RPMI8226 (cell line): ENCODE measurements at regions not wholly inside any gene's neighbourhood (a gene's known extent, or its start where the extent isn't known, plus 50 kb on each side); places are given as distances from the start of the nearest gene placed in this dataset.
A peak's percentile ranks its signal among the peaks of the same experiment; 100 is the strongest.

Source experiments
- DNase-seq: peaks from one replicate; pipeline ENCODE4 v3.0.0-alpha.2; 2015

DNA sequence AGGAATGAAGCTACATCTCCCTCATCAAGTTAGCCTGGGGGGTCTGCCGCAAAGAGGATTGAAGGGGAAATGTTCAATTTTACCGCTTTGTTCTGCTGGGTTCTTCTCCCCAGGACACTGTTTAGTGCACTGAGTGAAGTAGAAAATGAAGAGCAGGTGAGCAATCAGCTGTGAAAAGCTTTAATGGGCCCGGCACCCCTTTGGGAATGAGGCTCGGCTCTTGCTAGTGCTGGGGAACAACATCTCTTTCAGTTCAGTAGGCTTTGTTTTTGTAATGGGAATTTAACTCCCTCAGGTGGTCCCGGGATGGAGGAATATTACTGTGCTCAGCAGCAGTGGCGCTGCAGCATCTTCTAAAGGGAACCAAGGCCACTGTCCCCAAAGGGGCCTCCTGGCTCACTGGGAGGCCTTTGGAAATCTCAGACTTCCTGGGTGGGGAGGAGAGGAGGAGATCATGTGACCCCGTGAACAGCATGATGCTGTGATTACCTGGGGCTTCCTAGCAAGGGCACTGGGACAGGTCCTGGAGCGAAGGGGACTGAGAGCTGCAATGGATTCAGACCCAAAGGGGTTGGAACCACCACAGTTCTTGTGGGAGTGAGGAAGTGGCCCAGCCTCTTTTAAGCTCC, 85.2 kb upstream of the MAX start:
- no peak for DNase-seq

DNA sequence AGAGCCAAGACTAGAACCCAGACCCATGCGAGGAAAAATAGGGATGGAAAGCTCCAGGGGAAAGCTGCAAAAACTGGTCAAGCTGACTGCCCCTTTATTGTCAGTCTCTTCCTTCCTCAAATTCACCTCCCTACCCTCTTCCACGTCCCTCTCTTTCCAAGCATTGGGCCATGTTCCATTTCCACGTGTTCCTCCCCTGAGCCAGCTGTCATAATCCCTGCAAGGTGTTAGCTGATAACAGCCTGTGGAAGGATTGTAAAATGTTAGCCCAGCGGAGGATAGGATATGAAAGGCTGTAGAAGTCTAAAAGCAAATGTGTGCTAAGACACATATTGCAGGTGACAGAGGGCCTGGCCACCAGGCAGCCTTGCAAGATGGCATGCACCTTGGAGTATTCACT, 88.0 kb upstream of the MAX start:
- DNase-seq: no peak

DNA sequence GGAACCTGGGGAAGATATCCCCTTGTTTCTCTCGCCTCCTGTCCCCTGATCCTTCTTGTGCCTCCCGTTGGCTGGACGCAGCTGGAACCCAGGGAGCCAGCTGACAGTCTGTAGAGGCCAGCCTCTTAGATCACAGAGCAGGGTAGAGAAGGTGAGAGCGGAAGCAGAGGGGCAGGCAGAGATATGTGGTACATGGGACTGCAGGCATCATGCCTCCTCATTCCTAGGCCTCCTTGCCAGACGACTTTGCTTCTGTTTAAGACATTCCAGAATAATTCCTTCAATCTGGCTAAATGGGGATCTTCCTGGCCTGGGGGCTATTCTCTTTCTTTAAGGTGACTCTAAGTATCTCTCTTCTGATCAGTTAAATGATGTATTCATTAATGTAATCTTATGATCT, 89.4 kb upstream of the MAX start:
- DNase-seq: no peak

DNA sequence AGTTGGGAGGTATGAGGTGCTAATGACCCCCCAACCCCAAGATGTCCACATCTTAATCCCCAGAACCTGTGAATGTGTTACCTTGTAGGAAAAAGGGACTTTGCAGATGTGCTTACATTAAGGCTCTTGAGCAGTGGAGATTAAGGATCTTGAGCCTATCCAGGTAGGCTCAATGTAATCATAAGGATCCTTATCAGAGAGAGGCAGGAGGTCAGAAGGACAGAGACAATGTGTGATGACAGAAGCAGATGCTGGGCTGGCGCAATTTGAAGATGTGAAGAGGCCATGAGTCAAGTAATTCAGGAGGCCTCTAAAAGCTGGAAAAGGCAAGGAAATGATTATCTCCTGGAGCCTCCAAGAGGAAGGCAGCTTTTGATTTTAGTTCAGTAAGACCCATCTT, 90.4 kb upstream of the MAX start:
- DNase-seq: no peak

DNA sequence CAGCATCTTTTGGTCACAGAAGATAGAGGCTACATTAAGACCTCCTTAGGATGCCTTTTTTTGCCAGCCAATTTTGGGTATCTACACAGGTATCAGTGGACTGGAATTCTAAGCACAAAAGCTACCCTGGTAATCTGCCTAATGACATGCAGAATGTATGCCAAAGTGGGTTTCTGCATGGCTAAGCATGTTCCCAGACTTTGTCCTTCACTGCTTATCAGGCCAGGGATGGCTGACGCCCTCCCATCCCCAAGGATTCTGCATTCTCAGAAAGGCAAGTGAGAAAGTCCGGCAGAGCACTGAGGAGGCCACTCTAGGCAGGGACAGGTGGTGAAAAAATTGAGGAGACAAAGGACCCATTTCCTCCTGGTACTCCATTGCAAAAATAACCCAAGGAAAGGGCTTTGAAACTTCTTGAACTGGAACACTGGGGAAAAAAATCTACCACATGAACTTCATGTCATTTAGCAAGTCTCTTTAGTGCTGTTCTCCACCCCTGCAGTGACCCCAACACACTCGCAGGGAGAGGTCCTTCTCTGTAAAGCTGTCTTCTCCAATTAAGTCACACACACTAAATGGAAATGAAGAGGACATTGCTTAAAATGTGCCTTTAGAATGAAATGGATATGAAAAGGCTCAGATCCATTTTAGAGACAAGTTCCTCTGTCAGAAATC, 91.7 kb upstream of the MAX start:
- DNase-seq: no peak

DNA sequence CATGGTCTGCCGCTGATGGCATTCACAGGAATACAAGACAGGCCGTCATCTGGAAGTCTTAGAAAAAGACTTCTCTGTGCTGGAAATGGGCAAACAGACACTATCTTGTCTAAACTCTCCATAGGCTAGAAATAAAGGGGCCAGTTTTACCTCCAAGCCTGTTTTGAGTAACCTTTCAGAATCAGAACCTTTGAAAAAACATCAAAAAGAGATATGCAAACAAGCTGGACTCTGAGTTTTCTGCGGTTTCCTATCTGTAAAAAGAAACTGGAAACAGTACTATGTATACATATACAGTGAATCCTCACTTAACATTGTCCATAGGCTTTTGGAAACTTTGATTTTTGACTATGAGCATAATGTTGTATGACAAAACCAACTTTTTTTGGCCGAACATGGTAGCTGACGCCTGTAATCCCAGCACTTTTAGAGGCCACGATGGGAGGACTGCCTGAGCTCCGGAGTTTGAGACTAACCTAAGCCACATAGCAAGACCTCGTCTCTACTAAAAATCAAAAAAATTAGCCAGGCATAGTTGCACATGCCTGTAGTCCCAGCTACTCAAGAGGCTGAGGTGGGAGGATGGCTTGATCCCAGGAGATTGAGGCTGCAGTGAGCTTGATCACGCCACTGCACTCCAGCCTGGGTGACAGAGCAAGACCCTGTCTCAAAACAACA, 92.9 kb upstream of the MAX start:
- DNase-seq: no peak

DNA sequence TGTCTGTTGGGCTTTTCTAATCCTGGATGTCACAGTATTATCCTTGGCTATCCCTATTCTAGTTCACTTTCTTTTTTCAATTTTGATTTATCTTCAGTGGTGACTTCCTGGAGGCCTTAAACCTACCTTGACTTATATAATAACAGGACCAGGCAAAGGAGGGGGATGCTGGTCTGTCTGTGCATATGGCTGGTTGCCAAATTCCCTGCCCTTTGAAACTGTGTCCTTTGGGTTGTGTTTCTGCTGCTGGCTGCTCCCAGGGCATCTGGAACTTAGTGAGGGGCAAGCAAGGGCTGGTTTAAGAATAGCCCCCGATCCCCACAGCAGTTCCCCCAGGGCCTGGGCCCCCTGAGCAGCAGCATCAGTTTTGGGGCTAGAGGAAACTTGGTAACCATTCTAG, 96.0 kb upstream of the MAX start:
- DNase-seq: no peak

DNA sequence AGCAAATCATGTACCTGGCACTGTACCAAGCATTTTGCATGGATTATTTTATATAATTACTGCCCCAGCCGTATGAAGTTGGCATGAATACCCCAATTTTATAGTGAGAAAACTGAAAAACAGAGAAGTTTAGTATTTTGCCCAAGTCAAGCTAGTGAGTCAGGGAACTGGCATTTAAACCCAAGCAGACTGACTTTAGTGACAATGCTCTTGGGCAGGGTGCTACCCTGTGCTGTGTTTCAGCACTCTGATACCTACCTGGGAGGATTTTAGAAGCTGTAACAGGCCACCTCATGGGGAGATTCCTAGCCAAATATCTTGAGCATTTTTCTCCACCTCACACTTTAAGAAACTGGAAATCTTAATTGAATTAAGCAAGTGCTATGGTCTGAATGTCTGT, 98.1 kb upstream of the MAX start:
- no peak for DNase-seq

DNA sequence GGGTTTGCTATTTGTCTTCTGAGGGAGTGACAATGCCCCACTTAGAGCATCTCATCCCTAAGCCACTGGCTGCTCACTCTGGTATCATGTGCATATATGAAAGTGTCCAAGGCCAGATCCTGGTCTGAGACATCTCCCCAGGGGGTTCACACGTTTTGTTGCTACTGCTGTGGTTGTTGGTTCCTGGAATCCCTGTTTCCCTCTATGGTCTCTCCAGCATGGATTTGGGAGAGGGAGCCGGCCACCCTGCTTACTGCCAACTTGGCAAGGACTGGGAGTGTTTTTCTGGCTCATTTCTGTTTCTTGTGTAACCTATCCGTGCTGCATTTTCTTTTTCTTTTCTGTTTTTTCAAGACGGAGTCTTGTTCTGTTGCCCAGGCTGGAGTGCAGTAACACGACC, 101.3 kb upstream of the MAX start:
- DNase-seq: no peak

DNA sequence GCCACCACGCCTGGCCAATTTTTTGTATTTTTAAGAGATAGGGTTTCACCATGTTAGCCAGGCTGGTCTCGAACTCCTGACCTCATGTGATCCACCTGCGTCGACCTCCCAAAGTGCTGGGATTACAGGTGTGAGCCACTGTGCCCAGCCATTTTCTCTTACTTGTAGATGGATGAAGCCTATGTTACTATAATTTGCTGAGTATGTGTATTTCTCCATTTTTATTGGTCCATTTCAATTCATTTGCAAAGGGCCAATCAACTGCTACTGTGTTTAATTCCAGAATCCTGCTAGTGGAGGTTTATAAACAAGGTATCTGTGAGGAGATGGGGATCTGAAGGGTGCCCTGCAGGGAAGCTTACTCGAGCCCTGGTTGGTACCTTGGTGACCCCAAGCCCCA, 101.7 kb upstream of the MAX start:
- DNase-seq: no peak

DNA sequence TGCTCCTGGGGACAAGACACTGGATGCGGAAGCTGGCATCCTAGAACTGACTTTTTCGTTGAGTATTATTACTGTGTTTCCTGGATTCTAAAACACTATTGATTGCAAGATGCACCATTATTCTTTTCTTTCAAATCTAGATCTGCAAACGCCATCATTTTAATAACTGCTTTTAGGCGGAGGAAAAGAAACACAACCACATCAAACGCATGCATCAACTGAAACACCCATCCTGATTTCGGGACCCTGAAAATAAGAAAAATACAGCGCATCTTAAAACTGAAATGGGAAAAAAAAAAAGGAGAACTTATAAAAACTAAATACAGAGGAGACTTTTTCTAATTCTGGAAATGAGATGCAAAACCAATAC, 103.7 kb upstream of the MAX start:
- no peak for DNase-seq

DNA sequence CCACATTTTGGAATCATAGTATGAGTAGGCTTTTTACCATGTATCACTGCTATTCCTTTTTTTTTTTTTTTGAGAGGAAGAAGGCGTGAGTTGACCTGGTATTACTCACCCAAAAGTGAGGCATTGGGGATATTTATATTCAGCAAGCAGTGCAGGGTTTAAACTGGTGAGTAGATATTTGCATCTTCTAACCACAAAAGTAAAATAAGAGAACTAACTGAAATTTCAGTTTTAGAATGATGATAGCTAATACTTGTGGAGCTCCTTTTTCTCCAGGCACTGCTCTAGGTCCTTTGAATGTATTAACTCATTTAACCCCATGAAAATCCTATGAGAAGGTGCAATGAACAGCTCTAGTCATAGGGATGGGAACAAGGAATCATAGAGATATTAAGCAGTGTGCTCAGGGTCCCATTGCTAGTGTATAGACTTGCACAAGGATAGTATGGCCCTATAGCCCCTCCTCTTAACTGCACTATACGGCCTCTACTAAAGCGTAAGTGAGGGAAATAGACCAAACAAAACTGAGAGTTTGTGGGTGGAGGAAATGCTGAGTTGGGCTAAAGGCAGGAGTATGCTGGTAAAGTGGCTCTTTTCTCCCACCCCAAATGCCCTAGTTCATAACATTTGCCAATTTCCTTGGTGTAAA, 104.3 kb upstream of the MAX start:
- peak; percentile 59 for DNase-seq

DNA sequence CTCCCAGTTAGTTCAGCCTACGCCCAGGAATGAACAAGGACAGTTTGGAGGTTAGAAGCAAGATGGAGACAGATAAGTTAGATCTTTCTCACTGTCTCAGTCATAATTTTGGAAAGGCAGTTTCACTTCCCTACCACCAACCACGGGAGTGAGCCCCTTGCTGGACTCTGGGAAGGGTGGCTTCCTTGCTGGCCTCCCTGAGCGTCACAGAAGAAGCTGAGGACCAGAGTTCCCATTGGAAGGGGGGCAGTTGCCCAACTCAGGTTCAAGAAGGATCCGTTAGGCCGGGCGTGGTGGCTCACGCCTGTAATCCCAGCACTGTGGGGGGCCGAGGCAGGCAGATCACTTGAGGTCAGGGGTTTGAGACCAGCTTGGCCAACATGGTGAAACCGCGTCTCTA, 106.2 kb upstream of the MAX start:
- DNase-seq: no peak

DNA sequence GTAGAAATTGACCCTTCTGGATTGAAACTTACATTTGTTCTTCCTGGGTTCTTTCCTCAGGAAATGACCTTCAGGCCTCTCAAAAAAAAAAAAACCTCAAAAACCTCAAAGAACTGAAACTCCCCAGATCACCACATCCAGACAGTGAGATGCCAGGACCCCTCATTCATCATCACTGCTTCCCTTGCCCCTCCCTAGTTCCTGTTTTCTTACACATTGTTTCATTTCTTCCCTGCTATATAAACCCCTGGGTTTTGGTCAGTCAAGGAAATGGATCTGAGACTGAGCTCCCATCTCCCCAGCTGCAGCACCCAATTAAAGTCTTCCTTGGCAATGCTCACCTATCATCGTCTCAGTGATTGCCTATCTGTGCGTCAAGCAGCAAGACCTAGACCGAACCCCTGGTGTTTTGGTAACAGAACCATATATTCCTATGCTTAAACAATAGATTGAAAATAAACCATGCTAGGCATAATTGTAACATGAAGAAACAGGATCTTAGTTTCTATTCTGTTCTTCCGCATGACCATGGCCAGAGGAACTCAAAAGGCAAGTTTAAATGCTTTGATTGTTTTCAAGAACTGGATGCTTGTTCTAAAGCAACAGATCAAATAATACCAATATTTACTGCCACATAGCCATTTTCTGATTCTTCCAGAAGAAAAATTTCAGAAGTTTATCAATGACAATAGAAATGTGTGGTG, 108.0 kb upstream of the MAX start:
- DNase-seq: peak; percentile 65

DNA sequence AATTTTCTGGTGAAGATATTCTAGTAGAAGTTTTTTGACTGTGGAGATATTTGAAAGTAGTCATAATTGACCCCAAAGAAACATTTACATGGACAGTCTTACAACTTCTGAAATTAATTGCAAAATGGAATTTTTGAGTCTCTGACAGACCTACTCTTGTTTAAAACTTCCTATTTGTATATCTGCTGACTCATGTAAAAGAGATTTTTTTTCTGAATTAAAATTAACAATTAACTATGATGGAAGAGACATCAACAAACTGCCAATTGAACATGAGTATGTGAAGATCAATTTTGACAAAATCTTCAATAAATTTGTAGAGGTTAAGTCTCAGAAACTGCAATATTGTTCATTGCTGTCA, 108.5 kb upstream of the MAX start:
- no peak for DNase-seq

DNA sequence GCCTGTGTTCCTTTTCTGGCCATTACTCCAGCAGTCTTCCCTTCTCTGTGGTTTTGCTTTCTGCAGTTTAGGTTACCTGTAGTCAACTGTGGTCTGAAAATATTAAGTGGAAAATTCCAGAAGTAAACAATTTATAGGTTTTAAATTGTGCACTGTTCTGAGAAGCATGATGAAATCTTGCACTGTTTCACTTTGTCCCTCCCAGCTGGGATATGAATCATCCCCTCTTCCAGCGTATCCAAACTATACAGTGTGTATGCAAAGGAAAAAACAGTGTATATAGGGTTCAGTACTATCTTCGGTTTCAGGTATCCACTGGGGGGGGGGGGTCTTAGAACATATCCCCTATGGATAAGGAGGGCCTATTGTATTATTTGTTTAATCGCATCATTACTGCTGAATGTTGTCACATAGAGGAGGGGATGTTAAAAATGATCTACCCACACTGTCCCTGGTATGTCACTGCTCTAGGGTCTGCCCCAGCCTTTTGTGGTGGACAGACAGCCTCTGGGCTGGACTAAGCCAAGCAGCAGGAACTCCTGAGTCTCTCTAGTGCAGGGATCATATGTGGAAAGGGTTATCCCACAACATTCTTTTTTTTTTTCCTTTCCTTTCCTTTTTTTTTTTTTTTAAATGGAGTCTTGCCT, 109.1 kb upstream of the MAX start:
- no peak for DNase-seq

DNA sequence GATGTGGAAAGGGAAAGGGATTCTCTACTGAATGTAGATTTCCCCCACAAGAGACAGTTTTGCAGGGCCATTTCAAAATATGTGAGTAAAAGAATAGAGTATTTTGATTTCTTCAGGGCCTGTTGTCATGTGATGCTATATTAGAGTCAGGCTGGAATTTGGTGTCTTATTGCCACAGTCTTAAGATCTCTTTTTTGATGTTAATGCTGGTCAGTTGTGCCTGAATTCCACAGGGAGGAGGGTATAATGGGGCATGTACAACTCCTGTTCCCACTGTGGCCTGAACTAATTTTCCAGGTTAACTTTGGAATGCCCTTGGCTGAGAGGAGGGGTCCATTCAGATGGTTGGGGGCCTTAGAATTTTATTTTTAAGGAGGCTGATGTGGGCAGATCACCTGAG, 111.0 kb upstream of the MAX start:
- no peak for DNase-seq

DNA sequence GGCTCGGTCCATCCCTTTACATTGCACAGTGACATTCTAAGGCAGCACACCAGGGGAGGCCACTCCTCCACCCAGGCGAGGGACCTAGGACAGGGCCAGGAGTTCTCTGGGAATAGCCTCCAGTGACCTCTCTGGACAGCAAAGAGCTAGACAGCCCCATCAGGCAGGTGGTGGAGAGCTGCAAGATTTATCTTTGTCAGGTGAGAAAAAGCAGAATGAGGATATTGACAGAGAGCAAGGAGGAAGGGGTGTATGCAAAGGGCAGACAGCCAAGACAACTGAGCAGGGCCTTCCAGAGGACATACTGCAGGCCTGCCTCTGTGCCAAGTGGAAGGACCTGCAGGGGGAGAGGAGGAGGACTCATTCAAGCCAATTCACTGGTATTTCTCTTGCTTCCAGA, 112.4 kb upstream of the MAX start:
- peak; percentile 65 for DNase-seq

DNA sequence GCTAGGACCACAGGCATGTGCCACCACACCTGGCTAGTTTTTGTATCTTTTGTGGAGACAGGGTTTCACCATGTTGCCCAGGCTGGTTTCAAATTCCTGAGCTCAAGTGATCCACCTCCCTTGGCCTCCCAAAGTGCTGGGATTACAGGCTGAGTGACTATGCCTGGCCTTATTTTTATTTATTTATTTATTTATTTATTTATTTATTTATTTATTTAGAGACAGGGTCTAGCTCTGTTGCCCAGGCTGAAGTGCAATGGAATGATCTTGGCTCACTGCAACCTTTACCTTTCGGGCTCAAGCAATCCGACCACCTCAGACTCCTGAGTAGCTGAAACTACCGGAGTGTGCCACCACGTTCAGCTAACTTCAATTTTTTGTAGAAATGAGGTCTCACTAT, 117.0 kb upstream of the MAX start:
- DNase-seq: no peak

DNA sequence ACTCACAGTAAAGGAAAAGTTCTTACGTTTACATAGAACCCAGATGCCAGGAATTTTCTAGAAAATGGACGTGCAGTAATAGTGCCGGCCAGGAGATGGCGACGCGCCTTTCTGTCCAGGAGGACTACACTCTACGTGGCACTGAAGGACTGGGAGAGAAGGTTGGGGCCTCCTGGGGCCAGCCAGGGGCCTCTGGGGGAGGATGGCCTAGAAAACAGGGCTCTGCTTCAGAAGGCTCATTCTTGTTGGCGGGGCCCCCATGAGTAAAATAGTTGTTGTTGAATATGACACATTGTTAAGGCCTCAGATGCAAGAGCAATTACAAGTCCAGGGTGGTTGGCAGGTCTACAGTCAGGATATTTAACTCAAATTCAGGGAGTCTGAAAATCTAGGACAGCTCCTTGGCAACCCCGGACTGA, 120.1 kb upstream of the MAX start:
- peak; percentile 45 for DNase-seq

DNA sequence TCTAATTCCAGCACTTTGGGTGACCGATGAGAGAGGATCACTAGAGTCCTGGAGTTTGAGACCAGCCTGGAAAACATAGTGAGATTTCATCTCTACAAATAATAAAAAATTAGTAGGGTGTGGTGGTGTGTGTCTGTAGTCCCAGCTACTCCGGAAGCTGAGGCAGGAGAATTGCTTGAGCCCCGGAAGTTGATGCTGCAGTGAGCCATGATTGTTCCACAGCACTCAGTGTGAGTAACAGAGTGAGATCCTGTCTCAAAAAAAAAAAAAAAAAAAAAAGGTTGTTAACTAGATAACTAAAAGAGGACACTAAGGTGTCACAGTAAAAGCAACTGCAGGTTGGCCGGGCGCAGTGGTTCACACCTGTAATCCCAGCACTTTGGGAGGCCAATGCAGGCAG, 121.3 kb upstream of the MAX start:
- DNase-seq: no peak

DNA sequence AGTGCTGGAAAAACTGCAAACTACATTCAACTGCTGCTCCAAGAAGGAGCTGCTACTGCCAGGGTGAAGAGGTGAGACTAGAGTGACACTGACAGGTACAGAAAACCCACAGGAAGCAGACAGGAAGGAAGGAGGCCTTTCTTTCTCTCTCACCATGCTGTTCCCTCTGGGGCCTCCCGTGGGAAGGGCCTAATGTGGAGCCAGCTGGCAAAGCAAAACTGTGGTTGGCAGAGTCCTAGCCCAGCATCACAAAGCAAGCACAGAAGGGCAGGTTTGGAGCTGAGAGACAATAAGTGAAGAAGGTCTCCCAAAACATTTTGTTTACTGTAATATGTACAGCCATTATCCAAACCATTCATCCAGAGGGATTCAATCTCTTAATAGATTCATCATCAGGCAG, 122.5 kb upstream of the MAX start:
- DNase-seq: peak; percentile 25
